HEK293 (cell line): ENCODE measurements at regions not wholly inside any gene's neighbourhood (a gene's known extent, or its start where the extent isn't known, plus 50 kb on each side); places are given as distances from the start of the nearest gene placed in this dataset.

Experiments used
- CTCF ChIP-seq: fragments of 450-650 bp; formaldehyde crosslinking; IDR thresholded peaks from 2 replicates; pipeline ENCODE4 v1.5.1; 2016; ENCODE audit warnings: missing biosample characterization, missing genetic modification characterization
- TCF7L2 ChIP-seq: IDR thresholded peaks from 2 replicates; pipeline ENCODE4 v1.6.1; 2011; ENCODE audit warnings: low read depth, mild to moderate bottlenecking, inconsistent platforms, low read length, moderate library complexity, borderline replicate concordance
- ZEB2 ChIP-seq: fragments of 450-650 bp; formaldehyde crosslinking; IDR thresholded peaks from 2 replicates; pipeline ENCODE4 v1.5.1; 2016; ENCODE audit warnings: missing biosample characterization, missing genetic modification characterization
- ZNF398 ChIP-seq: fragments of 450-650 bp; formaldehyde crosslinking; IDR thresholded peaks from 2 replicates; pipeline ENCODE4 v1.5.1; 2017; ENCODE audit warnings: missing biosample characterization, missing genetic modification characterization

- TF ChIP-seq CTCF (tag by site-specific recombination), result no peak
- TF ChIP-seq ZNF398, result no peak
- TF ChIP-seq TCF7L2, result no peak
- TF ChIP-seq ZEB2 (tag by site-specific recombination), result no peak
These were observed 84.0 kb upstream of the SLCO3A1 start for GRCh38 chr15:91769476-91769875.
